ENCODE measurements at regions not wholly inside any gene's neighbourhood (a gene's known extent, or its start where the extent isn't known, plus 50 kb on each side); places are given as distances from the start of the nearest gene placed in this dataset.

- TF ChIP-seq POLR2AphosphoS5 (IDR thresholded peaks at IDR 0.05): no peak
- no peak for TF ChIP-seq EP300 (IDR thresholded peaks at IDR 0.05)
- TF ChIP-seq CTCF (IDR thresholded peaks at IDR 0.05): peak; percentile 45 to 77 (median 61)
- TF ChIP-seq POLR2A (IDR thresholded peaks at IDR 0.05): no peak
- H3K4me3 ChIP-seq: peak overlapping the region in 1 of 4 donors; percentile 2
- H3K4me1 ChIP-seq: peaks cover 3 to 13% (median 10%) of the 10 kb centered on the region in 4 donors
- H3K36me3 ChIP-seq: no peaks in the 10 kb centered on the region
- H3K27me3 ChIP-seq: no peaks in the 10 kb centered on the region
- H3K27ac ChIP-seq: no peak overlapping the region
- DNase-seq (peak in 1 of 2 donors; percentile 78), ATAC-seq (ENCODE audit: low FRiP score in 2 of 2) (peak; percentile 63 to 84)
- 47 to 50% methylated on average over 7 of the region's 7 CpGs for WGBS, 2 donors
- H3K9me3 ChIP-seq: no peaks in the 10 kb centered on the region
These were observed 61.4 kb upstream of the TRIM2 start for GRCh38 chr4:153142700-153143438.

- no peak for DNase-seq
- Histone ChIP-seq H3K9me3 (no peaks in the 10 kb centered on the region), H3K4me3 (no peak overlapping the region), H3K27ac (no peak overlapping the region), H3K36me3 (no peaks in the 10 kb centered on the region), H3K27me3 (no peaks in the 10 kb centered on the region), H3K4me1 (peaks cover 3 to 13% (median 10%) of the 10 kb centered on the region in 4 donors)
- TF ChIP-seq POLR2A (IDR thresholded peaks at IDR 0.05): no peak
- no peak for TF ChIP-seq EP300 (IDR thresholded peaks at IDR 0.05)
- TF ChIP-seq POLR2AphosphoS5 (IDR thresholded peaks at IDR 0.05): no peak
- TF ChIP-seq CTCF (IDR thresholded peaks at IDR 0.05): no peak
- ATAC-seq (ENCODE audit: low FRiP score in 2 of 2): no peak
- WGBS, 2 donors: 28 to 36% methylated on average over 7 of the region's 7 CpGs
These were observed 60.5 kb upstream of the TRIM2 start for GRCh38 chr4:153143527-153144348.

- Histone ChIP-seq H3K4me1 (peaks cover 3 to 13% (median 10%) of the 10 kb centered on the region in 4 donors), H3K9me3 (no peaks in the 10 kb centered on the region), H3K27ac (no peak overlapping the region), H3K27me3 (no peaks in the 10 kb centered on the region), H3K4me3 (no peak overlapping the region), H3K36me3 (no peaks in the 10 kb centered on the region)
- DNase-seq: no peak
- 84 to 100% methylated on average over 1 of the region's 1 CpG for WGBS, 2 donors
- no peak for ATAC-seq (ENCODE audit: low FRiP score in 2 of 2)
- no peak for TF ChIP-seq EP300 (IDR thresholded peaks at IDR 0.05)
- TF ChIP-seq POLR2AphosphoS5 (IDR thresholded peaks at IDR 0.05): no peak
- TF ChIP-seq POLR2A (IDR thresholded peaks at IDR 0.05): no peak
- no peak for TF ChIP-seq CTCF (IDR thresholded peaks at IDR 0.05)
These were observed 58.2 kb upstream of the TRIM2 start for GRCh38 chr4:153146031-153146430.

DNA sequence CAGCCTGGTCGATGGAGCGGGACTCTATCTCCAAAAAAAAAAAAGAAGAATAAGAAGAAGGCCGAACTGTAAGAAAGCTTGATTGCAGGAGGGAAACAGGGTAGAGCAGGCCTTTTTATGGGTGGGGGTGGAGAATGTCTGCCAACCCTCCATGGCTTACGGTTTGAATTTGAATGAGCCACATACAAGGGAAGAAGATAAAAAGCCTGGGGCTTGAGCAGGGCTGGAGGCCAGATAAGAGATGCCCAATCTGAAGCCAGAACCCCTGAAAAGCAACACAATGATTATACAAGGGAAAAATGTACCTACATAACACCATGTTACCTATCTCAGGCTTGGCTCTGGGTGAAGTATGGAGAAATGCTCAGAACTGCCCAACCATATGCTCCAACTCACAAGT is 57.3 kb upstream of the TRIM2 start:
- no peaks in the 10 kb centered on the region for H3K27me3 ChIP-seq
- no peak for DNase-seq
- no peak for TF ChIP-seq CTCF (IDR thresholded peaks at IDR 0.05)
- no peak for TF ChIP-seq POLR2AphosphoS5 (IDR thresholded peaks at IDR 0.05)
- no peak for TF ChIP-seq POLR2A (IDR thresholded peaks at IDR 0.05)
- no peak for TF ChIP-seq EP300 (IDR thresholded peaks at IDR 0.05)
- H3K27ac ChIP-seq: no peak overlapping the region
- no peak overlapping the region for H3K4me3 ChIP-seq
- peaks cover 4 to 22% (median 14%) of the 10 kb centered on the region in 4 donors for H3K4me1 ChIP-seq
- no peak for ATAC-seq (ENCODE audit: low FRiP score in 2 of 2)
- WGBS, 2 donors: 96 to 100% methylated on average over 4 of the region's 4 CpGs
- H3K36me3 ChIP-seq: no peaks in the 10 kb centered on the region
- no peaks in the 10 kb centered on the region for H3K9me3 ChIP-seq

All from upper lobe of left lung (tissue), 6 donors.